Adipocyte (in vitro differentiated cells): ENCODE measurements at regions not wholly inside any gene's neighbourhood (a gene's known extent, or its start where the extent isn't known, plus 50 kb on each side); places are given as distances from the start of the nearest gene placed in this dataset.
A peak's percentile ranks its signal among the peaks of the same experiment; 100 is the strongest.

Source experiments
- DNase-seq: peaks from one replicate; pipeline ENCODE4 v3.0.0-alpha.2; 2015; ENCODE audit warnings: low read depth
- H3K27me3 ChIP-seq: replicated peaks from 2 replicates; pipeline ENCODE4 v1.7.0; 2013; ENCODE audit warnings: mild to moderate bottlenecking, low read length, moderate library complexity; ENCODE audit not compliant: control insufficient read depth, insufficient read depth
- H3K36me3 ChIP-seq: 2 replicates; pipeline ENCODE4 v1.7.0; 2013; ENCODE audit warnings: low read length, mild to moderate bottlenecking, moderate library complexity; ENCODE audit not compliant: control insufficient read depth, insufficient read depth, severe bottlenecking
- H3K4me1 ChIP-seq: 2 replicates; pipeline ENCODE4 v1.7.0; 2013; ENCODE audit warnings: mild to moderate bottlenecking, low read length, moderate library complexity; ENCODE audit not compliant: control insufficient read depth, insufficient read depth
- H3K4me3 ChIP-seq: 2 replicates; pipeline ENCODE4 v1.7.0; 2013; ENCODE audit warnings: mild to moderate bottlenecking, low read length, moderate library complexity
- H3K9ac ChIP-seq: 2 replicates; pipeline ENCODE4 v1.7.0; 2013; ENCODE audit warnings: mild to moderate bottlenecking, low read length, moderate library complexity
- H3K9me3 ChIP-seq: 2 replicates; pipeline ENCODE4 v1.7.0; 2013; ENCODE audit warnings: mild to moderate bottlenecking, low read length, moderate library complexity; ENCODE audit not compliant: control insufficient read depth

GRCh38 chr2:205849136-205849535, 166.8 kb downstream of the NRP2 start:
- DNase-seq, result no peak
- peaks cover 23% of the 10 kb centered on the region for H3K4me1 ChIP-seq
- H3K36me3 ChIP-seq, result no peaks in the 10 kb centered on the region
- peaks cover 6% of the 10 kb centered on the region for H3K27me3 ChIP-seq
- H3K9ac ChIP-seq, result no peak overlapping the region
- H3K9me3 ChIP-seq, result peaks cover 7% of the 10 kb centered on the region
- no peak overlapping the region for H3K4me3 ChIP-seq

GRCh38 chr2:205848601-205849000, 166.3 kb downstream of the NRP2 start:
- DNase-seq, result peak; percentile 83
- Histone ChIP-seq H3K9ac (no peak overlapping the region), H3K4me3 (no peak overlapping the region), H3K36me3 (no peaks in the 10 kb centered on the region), H3K27me3 (peaks cover 6% of the 10 kb centered on the region), H3K9me3 (peaks cover 3% of the 10 kb centered on the region), H3K4me1 (peaks cover 23% of the 10 kb centered on the region)
